HEK293 (cell line): ENCODE measurements at regions not wholly inside any gene's neighbourhood (a gene's known extent, or its start where the extent isn't known, plus 50 kb on each side); places are given as distances from the start of the nearest gene placed in this dataset.

ENCODE experiments used
- CTCF ChIP-seq: fragments of 450-650 bp; formaldehyde crosslinking; IDR thresholded peaks from 2 replicates; pipeline ENCODE4 v1.5.1; 2016; ENCODE audit warnings: missing biosample characterization, missing genetic modification characterization
- KLF16 ChIP-seq: fragments of 450-650 bp; formaldehyde crosslinking; IDR thresholded peaks from 2 replicates; pipeline ENCODE4 v1.5.1; 2017; ENCODE audit warnings: missing biosample characterization, missing genetic modification characterization
- MYNN ChIP-seq: fragments of 450-650 bp; formaldehyde crosslinking; IDR thresholded peaks from 2 replicates; pipeline ENCODE4 v1.5.1; 2016; ENCODE audit warnings: missing biosample characterization, missing genetic modification characterization, borderline replicate concordance
- ZNF138 ChIP-seq: fragments of 450-650 bp; formaldehyde crosslinking; IDR thresholded peaks from 2 replicates; pipeline ENCODE4 v1.5.1; 2016; ENCODE audit warnings: missing biosample characterization, missing genetic modification characterization, borderline replicate concordance
- ZNF248 ChIP-seq: fragments of 450-650 bp; formaldehyde crosslinking; IDR thresholded peaks from 2 replicates; pipeline ENCODE4 v1.5.1; 2017; ENCODE audit warnings: missing biosample characterization, missing genetic modification characterization

DNA sequence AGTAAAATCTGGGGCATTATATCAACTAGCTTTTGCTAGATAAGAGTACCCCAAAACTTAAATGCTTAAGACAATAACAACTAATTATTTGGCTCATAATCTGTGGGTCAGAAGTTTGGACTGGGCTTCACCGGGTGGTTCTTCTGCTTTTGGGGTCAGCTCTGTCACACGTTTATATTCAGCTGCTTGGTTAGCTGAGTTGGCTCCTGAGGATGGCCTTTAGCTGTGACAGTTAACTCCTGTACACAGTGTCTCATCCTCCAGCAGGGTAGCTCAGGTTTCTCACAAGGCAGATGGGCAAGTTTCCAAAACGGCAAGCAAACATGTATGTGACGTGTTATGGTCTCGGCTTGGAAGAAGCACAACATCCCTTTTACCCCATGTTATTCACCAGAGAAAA is 488.2 kb downstream of the TLE4 start:
- TF ChIP-seq ZNF138 (tag by site-specific recombination) (no peak), CTCF (tag by site-specific recombination) (no peak), KLF16 (no peak), MYNN (tag by site-specific recombination) (no peak), ZNF248 (tag by site-specific recombination) (no peak)
